ENCODE measurements at regions not wholly inside any gene's neighbourhood (a gene's known extent, or its start where the extent isn't known, plus 50 kb on each side); places are given as distances from the start of the nearest gene placed in this dataset.

GRCh38 chr9:23606107-23606506, 219.9 kb downstream of the ELAVL2 start:
- TF ChIP-seq, protein P1, sequence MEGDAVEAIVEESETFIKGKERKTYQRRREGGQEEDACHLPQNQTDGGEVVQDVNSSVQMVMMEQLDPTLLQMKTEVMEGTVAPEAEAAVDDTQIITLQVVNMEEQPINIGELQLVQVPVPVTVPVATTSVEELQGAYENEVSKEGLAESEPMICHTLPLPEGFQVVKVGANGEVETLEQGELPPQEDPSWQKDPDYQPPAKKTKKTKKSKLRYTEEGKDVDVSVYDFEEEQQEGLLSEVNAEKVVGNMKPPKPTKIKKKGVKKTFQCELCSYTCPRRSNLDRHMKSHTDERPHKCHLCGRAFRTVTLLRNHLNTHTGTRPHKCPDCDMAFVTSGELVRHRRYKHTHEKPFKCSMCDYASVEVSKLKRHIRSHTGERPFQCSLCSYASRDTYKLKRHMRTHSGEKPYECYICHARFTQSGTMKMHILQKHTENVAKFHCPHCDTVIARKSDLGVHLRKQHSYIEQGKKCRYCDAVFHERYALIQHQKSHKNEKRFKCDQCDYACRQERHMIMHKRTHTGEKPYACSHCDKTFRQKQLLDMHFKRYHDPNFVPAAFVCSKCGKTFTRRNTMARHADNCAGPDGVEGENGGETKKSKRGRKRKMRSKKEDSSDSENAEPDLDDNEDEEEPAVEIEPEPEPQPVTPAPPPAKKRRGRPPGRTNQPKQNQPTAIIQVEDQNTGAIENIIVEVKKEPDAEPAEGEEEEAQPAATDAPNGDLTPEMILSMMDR (IDR thresholded peaks at IDR 0.05): no peak
- TF ChIP-seq ZFX (IDR thresholded peaks at IDR 0.05; ENCODE audit: borderline replicate concordance): no peak
